Astrocyte of the cerebellum (primary cell): ENCODE measurements at regions not wholly inside any gene's neighbourhood (a gene's known extent, or its start where the extent isn't known, plus 50 kb on each side); places are given as distances from the start of the nearest gene placed in this dataset.

Experiments used
- DNase-seq: peaks from one replicate; pipeline ENCODE4 v3.0.0-alpha.2; 2011; ENCODE audit warnings: low read depth
- H3K4me3 ChIP-seq: 2 replicates; pipeline ENCODE4 v1.5.1; 2011; ENCODE audit warnings: mild to moderate bottlenecking, low read depth, low read length, moderate library complexity
- CTCF ChIP-seq: IDR thresholded peaks from 2 replicates; pipeline ENCODE4 v1.5.1; 2012; ENCODE audit warnings: low read length, low read depth, moderate library complexity, mild to moderate bottlenecking; ENCODE audit errors: missing control alignments
- in situ Hi-C: cut with HindIII; loops from 2 replicates; pipeline ENCODE4 v1.10.0; 2017; ENCODE audit warnings: low sequenced_read_pairs

- TF ChIP-seq CTCF: no peak
- in situ Hi-C loops: no loop called here
- H3K4me3 ChIP-seq: no peak overlapping the region
- no peak for DNase-seq
Observed at GRCh38 chrX:456146-456545, 69.4 kb upstream of the PPP2R3B start.

GRCh38 chrX:456551-457291 lies 70.0 kb upstream of the PPP2R3B start:
- no peak overlapping the region for H3K4me3 ChIP-seq
- TF ChIP-seq CTCF: no peak
- DNase-seq: no peak
- in situ Hi-C loops: no loop called here

- H3K4me3 ChIP-seq: no peak overlapping the region
- TF ChIP-seq CTCF: no peak
- no peak for DNase-seq
- in situ Hi-C loops: no loop called here
Observed at GRCh38 chrX:457292-457679, 70.6 kb upstream of the PPP2R3B start.

GRCh38 chrX:458631-459061 lies 71.9 kb upstream of the PPP2R3B start:
- in situ Hi-C loops: no loop called here
- no peak overlapping the region for H3K4me3 ChIP-seq
- no peak for DNase-seq
- TF ChIP-seq CTCF: no peak

GRCh38 chrX:459611-460010 lies 72.9 kb upstream of the PPP2R3B start:
- no peak for DNase-seq
- H3K4me3 ChIP-seq: no peak overlapping the region
- TF ChIP-seq CTCF: no peak
- in situ Hi-C loops: no loop called here

- H3K4me3 ChIP-seq: no peak overlapping the region
- no peak for DNase-seq
- in situ Hi-C loops: no loop called here
- TF ChIP-seq CTCF: no peak
Observed at GRCh38 chrX:460116-460515, 73.4 kb upstream of the PPP2R3B start.
